Stimulated activated CD4-positive, alpha-beta T cell treated with anti-CD3 and anti-CD28 coated beads, TNF-alpha, amount 100 ng/mL, for 24 hours (primary cell): ENCODE measurements at regions not wholly inside any gene's neighbourhood (a gene's known extent, or its start where the extent isn't known, plus 50 kb on each side); places are given as distances from the start of the nearest gene placed in this dataset.
"Not testable (repeated sequence)": the region's sequence is repeated elsewhere in the genome, so short reads cannot be mapped to it uniquely, and the experiment has no call there.

Experiments
- DNase-seq, 3 experiments: peaks; one replicate each; pipeline ENCODE4 v3.0.0-alpha.2; 2020; ENCODE audit warnings: low read depth in 3 of 3

GRCh38 chr2:67623741-67624140 lies 226.6 kb downstream of the ETAA1 start:
- not testable (repeated sequence) for DNase-seq

DNA sequence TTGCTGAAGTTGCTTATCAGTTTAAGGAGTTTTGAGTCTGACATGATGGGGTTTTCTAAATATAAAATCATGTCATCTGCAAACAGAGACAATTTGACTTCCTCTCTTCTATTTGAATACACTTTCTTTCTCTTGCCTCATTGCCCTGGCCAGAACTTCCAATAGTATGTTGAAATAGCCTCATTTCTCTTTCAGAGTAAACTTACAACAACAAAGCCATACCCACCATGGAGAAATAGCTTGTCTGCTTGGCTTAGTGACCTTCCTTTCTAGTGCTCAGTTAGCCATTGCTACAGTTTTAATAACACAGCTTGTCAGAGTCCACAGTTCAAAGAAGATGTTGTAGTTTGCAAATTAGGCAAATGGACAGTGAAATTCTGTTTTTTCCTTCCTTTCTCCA lies 228.0 kb downstream of the ETAA1 start:
- no peak for DNase-seq

- DNase-seq, result no peak
These were observed 228.8 kb downstream of the ETAA1 start for GRCh38 chr2:67625690-67626475.

GRCh38 chr2:67626656-67627055 lies 229.5 kb downstream of the ETAA1 start:
- no peak for DNase-seq

- DNase-seq, result no peak
These were observed 230.5 kb downstream of the ETAA1 start for GRCh38 chr2:67627456-67628207.

- DNase-seq, result no peak
These were observed 231.8 kb downstream of the ETAA1 start for GRCh38 chr2:67628892-67629291.

DNA sequence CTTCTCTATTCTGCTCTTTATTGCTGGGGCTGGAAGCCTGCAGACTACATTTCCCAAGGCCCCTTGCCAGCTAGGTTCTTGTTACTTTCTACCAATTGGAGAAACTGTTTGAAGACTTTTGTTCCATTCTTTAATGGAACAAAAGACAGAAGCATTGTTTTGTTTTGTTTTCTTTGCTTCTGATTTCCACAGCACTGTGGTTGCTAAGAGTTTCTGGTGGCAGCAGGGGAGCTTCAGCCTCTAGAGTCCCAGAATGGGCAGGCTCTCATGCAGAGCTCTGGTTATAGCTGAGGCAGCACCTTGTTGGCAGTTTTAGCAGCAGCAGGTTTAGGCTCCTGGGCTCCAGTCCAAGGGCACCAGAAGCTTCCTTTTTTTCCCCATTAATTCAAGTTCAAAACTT lies 234.3 kb downstream of the ETAA1 start:
- no peak for DNase-seq

- no peak for DNase-seq
These were observed 236.2 kb downstream of the ETAA1 start for GRCh38 chr2:67633212-67633856.

GRCh38 chr2:67638146-67638545 lies 241.0 kb downstream of the ETAA1 start:
- DNase-seq, result no peak

DNA sequence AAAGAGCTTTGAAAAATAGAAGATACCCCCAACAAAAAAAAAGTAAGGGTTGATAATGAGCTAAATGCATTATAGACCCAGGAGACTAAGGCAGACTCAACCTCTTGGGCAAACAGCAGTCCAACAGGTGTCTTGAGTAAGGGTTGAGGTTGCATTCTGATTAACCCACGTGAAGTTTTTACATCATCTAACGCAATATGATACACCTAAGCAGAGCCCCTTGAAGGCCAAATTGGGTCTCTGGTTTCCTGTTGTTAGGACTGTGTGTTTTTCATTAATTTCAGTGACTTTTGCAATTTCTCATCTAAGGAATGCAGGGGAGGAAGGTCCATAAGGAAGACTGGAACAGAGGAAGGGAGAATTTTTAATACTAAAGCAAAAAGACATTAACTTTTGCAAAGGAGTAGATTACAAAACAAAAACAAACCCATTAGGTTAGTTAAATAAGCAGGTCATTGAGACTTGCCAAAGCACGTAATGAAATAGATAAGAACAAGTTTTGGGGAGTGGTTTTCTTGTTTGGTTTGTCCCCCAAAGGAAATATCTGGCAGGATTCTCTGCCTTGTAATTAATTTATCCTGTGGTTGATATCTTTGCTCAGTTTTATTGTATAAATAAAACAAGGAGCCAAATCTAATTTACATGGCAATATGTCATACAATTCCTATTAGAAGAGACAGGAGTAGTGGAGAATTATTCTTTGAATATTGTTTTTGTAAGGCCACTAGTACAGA lies 244.3 kb downstream of the ETAA1 start:
- no peak for DNase-seq

- DNase-seq, result no peak
These were observed 244.9 kb downstream of the ETAA1 start for GRCh38 chr2:67642046-67642382.

GRCh38 chr2:67642961-67643360 lies 245.8 kb downstream of the ETAA1 start:
- no peak for DNase-seq

DNA sequence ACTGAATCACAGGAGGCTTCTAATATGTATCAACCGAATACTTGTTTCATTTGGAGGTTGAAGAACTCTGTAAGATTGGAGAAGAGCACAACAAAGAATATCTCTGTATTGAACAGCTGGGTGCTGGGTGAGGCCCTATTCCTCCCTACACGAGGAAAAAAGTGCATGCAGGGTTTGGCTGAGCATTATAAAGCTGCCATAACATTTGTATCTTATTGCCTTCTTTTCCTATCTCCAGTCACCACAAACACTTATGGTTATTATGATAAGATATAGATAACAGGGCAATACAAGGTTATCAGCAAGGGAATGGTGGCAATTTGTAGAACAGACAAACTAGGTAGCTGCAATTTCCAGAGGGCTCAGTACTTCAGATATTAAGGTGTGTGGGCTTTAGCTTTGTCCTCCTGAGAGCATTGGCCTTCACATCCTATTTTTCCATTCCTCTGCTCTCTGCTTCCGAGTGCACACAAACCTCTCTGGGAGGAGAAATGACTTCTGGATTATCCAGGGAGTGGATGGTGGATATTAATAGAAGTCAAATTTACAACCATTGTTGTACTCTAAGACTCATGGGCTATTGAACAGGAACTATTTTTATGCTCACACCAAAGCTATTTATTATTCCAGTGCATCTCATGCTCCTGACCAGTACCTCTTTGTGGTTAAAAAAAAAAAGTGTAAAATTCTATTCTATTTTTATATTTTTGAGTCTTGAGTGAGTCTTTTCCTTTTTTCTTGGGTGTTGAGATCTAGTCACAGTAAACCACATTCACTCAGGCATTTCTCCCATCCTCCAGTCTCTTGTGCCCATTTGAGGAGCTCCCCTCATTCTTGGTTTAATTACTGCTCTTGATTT lies 248.4 kb downstream of the ETAA1 start:
- no peak for DNase-seq

GRCh38 chr2:67646714-67647333 lies 249.7 kb downstream of the ETAA1 start:
- no peak for DNase-seq

- DNase-seq, result no peak
These were observed 252.5 kb downstream of the ETAA1 start for GRCh38 chr2:67649331-67650261.

GRCh38 chr2:67650291-67651133 lies 253.4 kb downstream of the ETAA1 start:
- peak in 1 of 3 experiments; percentile 1 for DNase-seq

- DNase-seq, result no peak
These were observed 254.4 kb downstream of the ETAA1 start for GRCh38 chr2:67651565-67651964.

DNA sequence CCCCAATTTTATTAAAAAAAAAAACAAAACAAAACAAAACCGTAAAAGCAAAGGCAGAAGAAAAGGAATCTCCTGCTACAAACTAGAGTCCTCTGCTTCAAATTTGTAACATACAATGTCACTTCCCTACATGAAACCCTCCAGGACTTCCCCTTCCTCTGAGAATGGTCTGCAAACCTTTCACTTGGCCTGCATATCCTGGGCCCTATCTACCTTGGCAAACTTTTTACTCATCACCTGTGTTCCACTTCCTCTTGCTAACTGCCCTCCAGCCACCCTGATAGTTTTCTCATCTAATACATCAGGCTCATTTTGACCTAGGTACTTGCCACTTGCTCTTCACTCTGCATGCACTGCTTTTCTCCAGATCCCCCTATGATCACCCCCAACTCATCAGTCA lies 255.5 kb downstream of the ETAA1 start:
- DNase-seq, result no peak

DNA sequence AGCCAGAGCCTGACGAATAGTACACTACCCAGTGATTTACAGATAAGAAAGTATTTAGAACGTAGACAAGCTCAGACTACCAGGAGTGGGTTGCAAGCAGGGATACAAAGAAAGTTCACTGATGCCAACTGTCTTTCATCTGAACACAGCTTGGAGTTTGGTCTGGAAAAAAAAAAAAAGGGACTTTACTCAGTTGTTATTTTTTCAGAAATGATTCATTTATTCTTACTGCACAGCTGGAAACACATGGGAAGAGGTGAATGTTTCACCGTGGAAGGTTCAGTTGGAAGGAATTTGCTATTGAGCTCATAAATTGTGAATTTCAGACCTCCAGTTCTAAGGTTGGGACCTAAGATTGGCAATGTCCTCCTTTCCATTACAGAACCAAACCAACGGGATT lies 259.7 kb downstream of the ETAA1 start:
- no peak for DNase-seq
